IMR-90 (cell line): ENCODE measurements at regions not wholly inside any gene's neighbourhood (a gene's known extent, or its start where the extent isn't known, plus 50 kb on each side); places are given as distances from the start of the nearest gene placed in this dataset.

ENCODE experiments used
- CEBPB ChIP-seq: IDR thresholded peaks from 2 replicates; pipeline ENCODE4 v1.6.1; 2012; ENCODE audit warnings: low read depth, low read length, improper control_type of control experiment
- CHD1 ChIP-seq: IDR thresholded peaks from 2 replicates; pipeline ENCODE4 v1.6.1; 2012; ENCODE audit warnings: low read depth, low read length, improper control_type of control experiment
- MXI1 ChIP-seq: IDR thresholded peaks from 2 replicates; pipeline ENCODE4 v1.6.1; 2012; ENCODE audit warnings: low read depth, mild to moderate bottlenecking, low read length, moderate library complexity, borderline replicate concordance
- POLR2A ChIP-seq: IDR thresholded peaks from 2 replicates; pipeline ENCODE4 v1.6.1; 2012; ENCODE audit warnings: mild to moderate bottlenecking, low read depth, low read length
- RAD21 ChIP-seq: IDR thresholded peaks from 2 replicates; pipeline ENCODE4 v1.6.1; 2012; ENCODE audit warnings: low read length, improper control_type of control experiment
- RCOR1 ChIP-seq: IDR thresholded peaks from 2 replicates; pipeline ENCODE4 v1.6.1; 2012; ENCODE audit warnings: mild to moderate bottlenecking, low read length, improper control_type of control experiment; ENCODE audit not compliant: insufficient replicate concordance
- RFX5 ChIP-seq: IDR thresholded peaks from 2 replicates; pipeline ENCODE4 v1.8.0; 2012; ENCODE audit warnings: low read depth, mild to moderate bottlenecking, low read length, moderate library complexity
- USF2 ChIP-seq: fragments of 150-350 bp; IDR thresholded peaks from 2 replicates; pipeline ENCODE4 v1.6.1; 2017; ENCODE audit warnings: mild to moderate bottlenecking, antibody characterized with exemption, low read length, low read depth
- TF ChIP-seq, protein P1 (sequence below): conservative IDR thresholded peaks from 2 replicates; pipeline ENCODE4 v1.5.1; 2012; ENCODE audit warnings: mild to moderate bottlenecking, low read depth, low read length, improper control_type of control experiment

DNA sequence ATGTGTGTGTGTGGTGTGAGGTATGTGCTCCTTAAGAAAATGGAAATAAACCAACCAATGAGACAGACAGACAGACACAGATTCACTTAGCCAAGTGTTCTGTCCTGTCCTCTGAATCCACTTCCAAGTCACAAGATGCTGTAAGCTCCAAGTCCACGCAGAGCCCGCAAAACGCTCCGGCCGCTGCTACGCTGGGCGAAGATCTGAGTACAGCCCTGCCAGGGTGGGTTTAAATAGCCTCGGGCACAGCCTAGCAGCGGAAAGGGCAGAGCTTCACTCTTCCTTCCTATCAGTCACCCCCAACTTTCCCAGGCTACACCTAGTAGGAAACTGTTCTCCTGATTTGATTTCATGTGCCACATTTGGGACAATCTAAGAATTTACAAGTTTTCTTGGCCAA, 121.2 kb upstream of the ANKRD30BL start:
- TF ChIP-seq, protein P1, sequence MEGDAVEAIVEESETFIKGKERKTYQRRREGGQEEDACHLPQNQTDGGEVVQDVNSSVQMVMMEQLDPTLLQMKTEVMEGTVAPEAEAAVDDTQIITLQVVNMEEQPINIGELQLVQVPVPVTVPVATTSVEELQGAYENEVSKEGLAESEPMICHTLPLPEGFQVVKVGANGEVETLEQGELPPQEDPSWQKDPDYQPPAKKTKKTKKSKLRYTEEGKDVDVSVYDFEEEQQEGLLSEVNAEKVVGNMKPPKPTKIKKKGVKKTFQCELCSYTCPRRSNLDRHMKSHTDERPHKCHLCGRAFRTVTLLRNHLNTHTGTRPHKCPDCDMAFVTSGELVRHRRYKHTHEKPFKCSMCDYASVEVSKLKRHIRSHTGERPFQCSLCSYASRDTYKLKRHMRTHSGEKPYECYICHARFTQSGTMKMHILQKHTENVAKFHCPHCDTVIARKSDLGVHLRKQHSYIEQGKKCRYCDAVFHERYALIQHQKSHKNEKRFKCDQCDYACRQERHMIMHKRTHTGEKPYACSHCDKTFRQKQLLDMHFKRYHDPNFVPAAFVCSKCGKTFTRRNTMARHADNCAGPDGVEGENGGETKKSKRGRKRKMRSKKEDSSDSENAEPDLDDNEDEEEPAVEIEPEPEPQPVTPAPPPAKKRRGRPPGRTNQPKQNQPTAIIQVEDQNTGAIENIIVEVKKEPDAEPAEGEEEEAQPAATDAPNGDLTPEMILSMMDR = no peak
- TF ChIP-seq POLR2A (no peak), CHD1 (no peak), RAD21 (no peak), CEBPB (no peak), RFX5 (no peak), MXI1 (no peak), RCOR1 (no peak), USF2 (no peak)
